ENCODE measurements at regions not wholly inside any gene's neighbourhood (a gene's known extent, or its start where the extent isn't known, plus 50 kb on each side); places are given as distances from the start of the nearest gene placed in this dataset.

- TF ChIP-seq CTCF (conservative IDR thresholded peaks at IDR 0.05; ENCODE audit: low read depth, low read length) (no peak), MXI1 (IDR thresholded peaks at IDR 0.05; ENCODE audit: borderline replicate concordance, low read depth, low read length) (no peak), BHLHE40 (IDR thresholded peaks at IDR 0.05; ENCODE audit: low read depth, low read length) (no peak), POLR2A (IDR thresholded peaks at IDR 0.05; ENCODE audit: low read depth, low read length) (no peak), MAZ (IDR thresholded peaks at IDR 0.05; ENCODE audit: borderline replicate concordance, low read depth, low read length) (no peak), RFX5 (IDR thresholded peaks at IDR 0.05; ENCODE audit: low read depth, low read length) (no peak), USF2 (IDR thresholded peaks at IDR 0.05; ENCODE audit: low read depth, low read length) (no peak), RAD21 (IDR thresholded peaks at IDR 0.05; ENCODE audit: low read length) (no peak), RCOR1 (IDR thresholded peaks at IDR 0.05; ENCODE audit: insufficient replicate concordance, low read length) (no peak), CEBPB (IDR thresholded peaks at IDR 0.05; ENCODE audit: low read depth, low read length) (no peak), CHD1 (IDR thresholded peaks at IDR 0.05; ENCODE audit: low read depth, low read length) (no peak), ELK1 (IDR thresholded peaks at IDR 0.05; ENCODE audit: borderline replicate concordance, low read depth, low read length) (no peak), MAFK (IDR thresholded peaks at IDR 0.05; ENCODE audit: low read depth, low read length) (no peak)
These were observed 290.7 kb upstream of the LMCD1 start for GRCh38 chr3:8210882-8211341.

Measured in IMR-90 (cell line).